HL-60 (cell line): ENCODE measurements at regions not wholly inside any gene's neighbourhood (a gene's known extent, or its start where the extent isn't known, plus 50 kb on each side); places are given as distances from the start of the nearest gene placed in this dataset.

Source experiments
- CTCF ChIP-seq: IDR thresholded peaks from one replicate; pipeline ENCODE4 v1.5.1; 2011; ENCODE audit warnings: low read length, control low read depth, inconsistent platforms; ENCODE audit not compliant: insufficient read depth
- GABPA ChIP-seq: IDR thresholded peaks from 2 replicates; pipeline ENCODE4 v1.6.1; 2012; ENCODE audit warnings: low read depth
- POLR2AphosphoS5 ChIP-seq: IDR thresholded peaks from 2 replicates; pipeline ENCODE4 v1.6.1; 2012; ENCODE audit warnings: low read depth

GRCh38 chr4:142975618-142976017 is 129.5 kb upstream of the INPP4B start:
- TF ChIP-seq CTCF (no peak), POLR2AphosphoS5 (no peak), GABPA (no peak)
